Testis (tissue), 2 donors: ENCODE measurements at regions not wholly inside any gene's neighbourhood (a gene's known extent, or its start where the extent isn't known, plus 50 kb on each side); places are given as distances from the start of the nearest gene placed in this dataset.

ENCODE experiments used
- DNase-seq: peaks from one replicate; pipeline ENCODE4 v3.0.0-alpha.2; 2019
- H3K27ac ChIP-seq, 2 donors: fragments of 200-600 bp; sonication (generic); one replicate each; pipeline ENCODE4 v1.5.1; 2019
- H3K27me3 ChIP-seq: fragments of 200-600 bp; sonication (generic); one replicate; pipeline ENCODE4 v1.5.1; 2019
- H3K36me3 ChIP-seq: fragments of 200-600 bp; sonication (generic); one replicate; pipeline ENCODE4 v1.5.1; 2017; ENCODE audit warnings: low read depth; ENCODE audit errors: missing control alignments
- H3K4me1 ChIP-seq: fragments of 200-600 bp; sonication (generic); one replicate; pipeline ENCODE4 v1.5.1; 2019
- H3K4me3 ChIP-seq, 2 donors: fragments of 200-600 bp; sonication (generic); one replicate each; pipeline ENCODE4 v1.5.1; 2017 to 2019
- H3K9me3 ChIP-seq: fragments of 200-600 bp; sonication (generic); one replicate; pipeline ENCODE4 v1.5.1; 2017
- CTCF ChIP-seq, 3 experiments: fragments of 450-650 bp in 2 of 3; fragments of 200-600 bp in 1 of 3; sonication (generic) in 1 of 3; IDR thresholded peaks; one replicate each; pipeline ENCODE4 v1.5.1; 2016 to 2019; ENCODE audit warnings: antibody characterized with exemption in 3 of 3, mild to moderate bottlenecking in 2 of 3, moderate library complexity in 1 of 3
- POLR2A ChIP-seq: fragments of 450-650 bp; IDR thresholded peaks from one replicate; pipeline ENCODE4 v1.6.1; 2017; ENCODE audit warnings: antibody characterized with exemption, mild to moderate bottlenecking, moderate library complexity
- WGBS, 2 donors: methylation state at CpG; one replicate each; pipeline ENCODE4 v1.1.5; 2018; 5-methylcytosine and 5-hydroxymethylcytosine counted together
- intact Hi-C: fragments of 100-400 bp; cut with DNase I; formaldehyde crosslinking; loops from one replicate; pipeline ENCODE4 v1.15.1; 2023; ENCODE audit warnings: low total_unique reads

GRCh38 chr10:10951675-10952074 is 66.0 kb upstream of the CELF2 start:
- TF ChIP-seq POLR2A: no peak

GRCh38 chr10:10952800-10953199 is 64.9 kb upstream of the CELF2 start:
- Histone ChIP-seq H3K4me1 (no peaks in the 10 kb centered on the region), H3K4me3 (no peak overlapping the region), H3K9me3 (no peaks in the 10 kb centered on the region), H3K36me3 (no peaks in the 10 kb centered on the region), H3K27ac (no peak overlapping the region), H3K27me3 (no peaks in the 10 kb centered on the region)
- TF ChIP-seq CTCF (IDR thresholded peaks at IDR 0.05) (no peak), POLR2A (no peak)
- DNase-seq: no peak
- 79 to 82% methylated on average over 3 of the region's 3 CpGs for WGBS, 2 donors
- intact Hi-C loops: no loop called here

More at GRCh38 chr10:10951675-10952074, 66.0 kb upstream of the CELF2 start:
- intact Hi-C loops: no loop called here
- 58 to 71% methylated on average over 5 to 7 of the region's 7 CpGs for WGBS, 2 donors
- Histone ChIP-seq H3K4me3 (peak overlapping the region in 1 of 2 donors; percentile 4), H3K9me3 (no peaks in the 10 kb centered on the region), H3K36me3 (no peaks in the 10 kb centered on the region), H3K27ac (no peak overlapping the region), H3K4me1 (no peaks in the 10 kb centered on the region), H3K27me3 (no peaks in the 10 kb centered on the region)
- DNase-seq: no peak

- Histone ChIP-seq H3K36me3 (no peaks in the 10 kb centered on the region), H3K9me3 (no peaks in the 10 kb centered on the region), H3K27ac (no peak overlapping the region), H3K4me3 (no peak overlapping the region), H3K27me3 (no peaks in the 10 kb centered on the region), H3K4me1 (no peaks in the 10 kb centered on the region)
- TF ChIP-seq CTCF (IDR thresholded peaks at IDR 0.05): no peak
- no peak for TF ChIP-seq POLR2A
- intact Hi-C loops: no loop called here
- WGBS, 2 donors: 95 to 96% methylated on average over 11 of the region's 11 CpGs
- DNase-seq: no peak
These were observed 60.8 kb upstream of the CELF2 start for GRCh38 chr10:10956681-10957542.

GRCh38 chr10:10958041-10958440 is 59.6 kb upstream of the CELF2 start:
- WGBS, 2 donors: 86 to 88% methylated on average over 3 of the region's 3 CpGs
- Histone ChIP-seq H3K36me3 (no peaks in the 10 kb centered on the region), H3K27me3 (no peaks in the 10 kb centered on the region), H3K4me1 (no peaks in the 10 kb centered on the region), H3K9me3 (no peaks in the 10 kb centered on the region), H3K27ac (no peak overlapping the region), H3K4me3 (no peak overlapping the region)
- no peak for TF ChIP-seq POLR2A
- no peak for TF ChIP-seq CTCF (IDR thresholded peaks at IDR 0.05)
- intact Hi-C loops: no loop called here
- no peak for DNase-seq

- no peaks in the 10 kb centered on the region for H3K4me1 ChIP-seq
- H3K36me3 ChIP-seq: no peaks in the 10 kb centered on the region
- no peaks in the 10 kb centered on the region for H3K27me3 ChIP-seq
- no peak overlapping the region for H3K4me3 ChIP-seq
- no peak overlapping the region for H3K27ac ChIP-seq
- H3K9me3 ChIP-seq: no peaks in the 10 kb centered on the region
- intact Hi-C loops: no loop called here
- no peak for TF ChIP-seq CTCF (IDR thresholded peaks at IDR 0.05)
- TF ChIP-seq POLR2A: no peak
- DNase-seq: no peak
- 88 to 89% methylated on average over 3 of the region's 3 CpGs for WGBS, 2 donors
These were observed 58.0 kb upstream of the CELF2 start for GRCh38 chr10:10959666-10960065.
